ENCODE measurements at regions not wholly inside any gene's neighbourhood (a gene's known extent, or its start where the extent isn't known, plus 50 kb on each side); places are given as distances from the start of the nearest gene placed in this dataset.
"Not testable (repeated sequence)": the region's sequence is repeated elsewhere in the genome, so short reads cannot be mapped to it uniquely, and the experiment has no call there.

DNA sequence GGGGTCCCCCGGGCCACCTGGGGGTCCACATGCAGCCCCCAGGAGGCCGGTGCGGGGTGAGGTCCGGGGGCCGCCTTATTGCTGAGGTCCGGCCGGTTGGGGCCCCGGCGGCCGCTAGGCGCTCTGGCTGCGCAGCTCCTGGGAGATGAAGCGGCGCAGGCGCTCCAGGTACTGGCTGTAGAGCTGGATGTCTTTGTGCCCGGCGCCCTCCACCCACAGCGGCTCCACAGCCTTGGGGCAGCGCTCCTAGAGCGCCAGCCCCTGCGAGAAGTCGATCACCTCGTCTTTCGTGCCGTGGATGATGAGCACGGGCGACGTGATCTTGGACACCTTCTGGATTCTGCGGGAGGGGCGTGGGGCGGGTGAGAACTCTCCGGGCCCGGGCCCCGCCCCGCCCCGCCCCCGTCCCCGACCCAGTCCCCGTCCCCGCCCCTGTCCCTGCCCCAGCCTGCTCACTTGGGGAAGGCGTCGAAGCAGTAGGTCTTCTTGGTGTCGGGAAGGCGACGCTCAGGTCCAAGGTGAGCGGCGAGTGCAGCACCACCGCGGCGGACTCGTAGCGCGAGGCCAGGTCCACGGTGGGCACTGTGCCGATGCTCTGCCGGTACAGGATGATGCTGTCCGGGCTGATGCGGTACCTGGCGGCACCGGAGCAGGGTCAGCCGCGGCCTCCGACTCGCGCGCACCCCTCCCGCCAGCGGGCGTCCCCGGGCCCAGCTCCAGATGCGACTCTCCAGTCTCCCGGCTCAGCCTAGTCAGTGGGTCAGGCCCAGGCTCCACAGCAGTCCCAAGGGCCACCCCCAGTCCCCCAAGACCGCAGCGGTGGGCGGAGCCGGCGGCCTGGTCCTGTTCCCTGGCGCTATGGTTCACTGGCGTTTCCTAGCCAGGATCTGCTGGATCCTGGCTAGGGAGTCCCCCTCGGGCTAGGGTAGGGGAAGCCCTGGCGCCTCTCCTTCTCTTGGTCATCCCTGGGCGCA lies 89.4 kb upstream of the GOLGA6L1 start:
- H3K4me1 ChIP-seq (replicated peaks in 1 of 2); in situ Hi-C loops (cut with MboI; ENCODE audit: low pct_unique_long_range_greater_than_20kb in 2 of 9, low sequenced_read_pairs in 9 of 9, unreplicated experiment in 9 of 9); H3K27ac ChIP-seq: not testable (repeated sequence)
- peak overlapping the region in 1 of 5 donors; percentile 24 for H3K4me3 ChIP-seq
- WGBS, 10 experiments = no CpG with 5 or more reads among the region's 82 CpGs
- peak in 5 of 8 experiments; percentile 35 to 55 (median 36) for ATAC-seq (replicated peaks in 6 of 8)

DNA sequence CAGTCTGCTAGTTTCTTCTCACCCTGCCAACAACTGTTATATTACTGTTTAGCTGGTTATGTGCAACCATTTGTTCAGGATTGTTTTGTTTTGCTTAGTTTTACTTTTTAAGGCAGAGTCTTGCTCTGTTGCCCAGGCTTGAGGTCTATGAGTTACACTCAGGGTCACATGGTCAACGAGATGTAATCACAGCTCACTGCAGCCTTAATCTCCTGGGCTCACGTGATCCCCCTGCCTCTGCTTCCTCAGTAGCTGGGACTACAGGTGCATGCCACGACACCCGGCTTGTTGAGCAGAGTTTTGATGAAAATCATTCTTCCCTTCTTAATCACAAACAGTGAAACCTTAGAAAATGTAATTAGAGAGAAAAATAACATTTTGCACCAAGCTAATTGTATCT lies 72.8 kb upstream of the GOLGA6L1 start:
- H3K4me3 ChIP-seq; H3K4me1 ChIP-seq (replicated peaks in 1 of 2); ATAC-seq (replicated peaks in 6 of 8); in situ Hi-C loops (cut with MboI; ENCODE audit: low pct_unique_long_range_greater_than_20kb in 2 of 9, low sequenced_read_pairs in 9 of 9, unreplicated experiment in 9 of 9); H3K27ac ChIP-seq: not testable (repeated sequence)
- 43% methylated on average over 1 of the region's 4 CpGs; no CpG with 5 or more reads in 9 of the 10 experiments for WGBS, 10 experiments

DNA sequence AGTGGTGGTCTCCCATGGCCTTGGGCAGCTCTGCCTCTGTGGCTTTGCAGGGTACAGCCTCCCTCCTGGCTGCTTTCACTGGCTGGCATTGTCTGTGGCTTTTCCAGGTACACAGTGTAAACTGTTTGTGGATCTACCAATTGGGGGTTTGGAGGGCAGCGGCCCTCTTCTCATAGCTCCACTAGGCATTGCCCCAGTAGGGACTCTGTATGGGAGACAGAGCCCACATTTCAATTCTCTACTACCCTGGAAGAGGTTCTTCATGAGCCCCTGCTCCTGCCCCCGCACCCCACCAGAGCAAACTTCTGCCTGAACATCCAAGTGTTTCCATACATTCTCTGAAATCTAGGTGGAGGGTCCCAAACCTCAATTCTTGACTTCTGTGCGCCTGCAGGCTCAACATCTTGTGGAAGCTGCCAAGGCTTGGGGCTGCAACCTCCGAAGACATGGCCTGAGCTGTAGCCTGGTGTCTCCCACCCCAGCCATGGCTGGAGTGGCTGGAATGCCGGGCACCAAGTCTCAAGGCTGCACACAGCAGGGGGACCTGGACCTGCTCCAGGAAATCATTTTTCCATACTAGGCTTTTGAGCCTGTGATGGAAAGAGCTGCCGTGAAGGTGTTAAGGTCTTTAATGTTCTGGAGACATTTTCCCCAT lies 63.3 kb upstream of the GOLGA6L1 start:
- H3K4me1 ChIP-seq (replicated peaks in 1 of 2); in situ Hi-C loops (cut with MboI; ENCODE audit: low pct_unique_long_range_greater_than_20kb in 2 of 9, low sequenced_read_pairs in 9 of 9, unreplicated experiment in 9 of 9); ATAC-seq (replicated peaks in 6 of 8); H3K27ac ChIP-seq; H3K4me3 ChIP-seq: not testable (repeated sequence)
- no CpG with 5 or more reads among the region's 6 CpGs for WGBS, 10 experiments

DNA sequence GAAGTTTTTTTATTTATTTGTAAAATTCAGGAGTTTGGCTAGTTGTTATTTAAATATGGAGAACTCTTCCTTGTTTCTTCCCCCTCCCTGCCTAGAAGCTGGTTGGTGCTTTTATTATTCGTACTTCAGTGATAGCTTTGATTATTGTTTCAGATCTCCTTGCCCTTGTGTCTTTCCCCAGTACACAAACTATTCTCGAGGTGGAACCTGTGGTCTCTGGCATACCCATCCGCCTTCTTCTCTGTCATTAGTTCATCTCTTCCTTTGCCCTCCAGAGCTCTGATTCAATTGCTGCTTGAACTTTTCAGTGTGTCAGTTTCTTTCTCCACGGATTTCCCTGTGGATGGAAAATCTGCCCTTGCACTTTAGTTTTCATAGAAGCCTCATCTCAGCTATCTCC lies 61.8 kb upstream of the GOLGA6L1 start:
- ATAC-seq (replicated peaks in 6 of 8); H3K4me1 ChIP-seq (replicated peaks in 1 of 2); in situ Hi-C loops (cut with MboI; ENCODE audit: low pct_unique_long_range_greater_than_20kb in 2 of 9, low sequenced_read_pairs in 9 of 9, unreplicated experiment in 9 of 9); H3K27ac ChIP-seq; H3K4me3 ChIP-seq: not testable (repeated sequence)
- 83 to 100% methylated on average over 1 of the region's 4 CpGs; no CpG with 5 or more reads in 8 of the 10 experiments for WGBS, 10 experiments

DNA sequence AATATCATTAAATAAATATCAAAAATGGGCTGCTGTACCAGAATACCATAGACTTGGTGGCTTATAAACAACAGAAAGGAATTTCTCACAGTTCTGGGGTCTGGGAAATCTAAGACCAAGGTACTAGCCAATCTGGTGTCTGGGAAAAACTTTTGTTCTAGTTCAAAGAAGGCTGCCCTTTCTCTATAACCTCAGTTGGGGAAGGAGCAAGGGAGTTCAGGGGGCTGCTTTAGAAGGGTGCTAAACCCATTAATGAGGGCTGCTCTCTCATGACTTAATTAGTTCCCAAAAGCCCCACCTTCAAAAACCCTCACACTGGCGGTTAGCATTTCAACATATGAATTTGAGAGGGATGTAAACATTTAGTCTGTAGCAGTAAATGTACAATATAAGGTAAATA lies 55.7 kb upstream of the GOLGA6L1 start:
- ATAC-seq (replicated peaks in 6 of 8); in situ Hi-C loops (cut with MboI; ENCODE audit: low pct_unique_long_range_greater_than_20kb in 2 of 9, low sequenced_read_pairs in 9 of 9, unreplicated experiment in 9 of 9); H3K27ac ChIP-seq; H3K4me1 ChIP-seq (replicated peaks in 1 of 2); H3K4me3 ChIP-seq: not testable (repeated sequence)
- WGBS, 10 experiments = no CpG with 5 or more reads among the region's 1 CpG

Data from motor neuron (in vitro differentiated cells).